Activated naive CD8-positive, alpha-beta T cell treated with anti-CD3 and anti-CD28 coated beads, Interleukin-2, amount 10 ng/mL, durations not matched to agents 7 days and 5 days (primary cell): ENCODE measurements at regions not wholly inside any gene's neighbourhood (a gene's known extent, or its start where the extent isn't known, plus 50 kb on each side); places are given as distances from the start of the nearest gene placed in this dataset.

ENCODE experiments used
- ATAC-seq: fragments of 150-1000 bp; cut with Tn5 transposase; one replicate; pipeline ENCODE4 v1.10.0; 2021; ENCODE audit warnings: low read depth, moderate library complexity
- POLR2A ChIA-PET: fragments of 350-600 bp; sonication (Branson Sonifier 250); formaldehyde crosslinking; loops from one replicate; lab custom pipeline; 2021; ENCODE audit warnings: antibody characterized with exemption; lab: Charles Lee
- DNase-seq: peaks from one replicate; pipeline ENCODE4 v3.0.0; 2021
- H3K27ac Mint-ChIP-seq: one replicate; pipeline ENCODE4 v1.8.0; 2022; ENCODE audit warnings: mild to moderate bottlenecking, mixed read lengths
- H3K27me3 Mint-ChIP-seq: one replicate; pipeline ENCODE4 v1.8.0; 2022; ENCODE audit warnings: mild to moderate bottlenecking, moderate library complexity, mixed read lengths
- H3K36me3 Mint-ChIP-seq: one replicate; pipeline ENCODE4 v1.8.0; 2021; ENCODE audit warnings: mild to moderate bottlenecking, mixed read lengths
- H3K4me1 Mint-ChIP-seq: one replicate; pipeline ENCODE4 v1.8.0; 2021; ENCODE audit warnings: mixed read lengths
- H3K4me3 Mint-ChIP-seq: one replicate; pipeline ENCODE4 v1.8.0; 2022; ENCODE audit warnings: mild to moderate bottlenecking, moderate library complexity, mixed read lengths
- H3K9me3 Mint-ChIP-seq: one replicate; pipeline ENCODE4 v1.8.0; 2021; ENCODE audit warnings: mixed read lengths

GRCh38 chr1:200354243-200354642 lies 55.6 kb downstream of the ZNF281 start:
- POLR2A ChIA-PET, result no interaction called here

GRCh38 chr1:200353232-200353631 lies 56.6 kb downstream of the ZNF281 start:
- POLR2A ChIA-PET, result no interaction called here
- no peak for DNase-seq
- Mint-ChIP-seq H3K4me1 (peaks cover 28% of the 10 kb centered on the region), H3K9me3 (no peaks in the 10 kb centered on the region), H3K4me3 (no peak overlapping the region), H3K27ac (peak overlapping the region; percentile 79), H3K36me3 (peaks cover 4% of the 10 kb centered on the region), H3K27me3 (no peaks in the 10 kb centered on the region)
- ATAC-seq, result no peak

More at GRCh38 chr1:200354243-200354642, 55.6 kb downstream of the ZNF281 start:
- no peak for DNase-seq
- Mint-ChIP-seq H3K36me3 (peaks cover 4% of the 10 kb centered on the region), H3K9me3 (no peaks in the 10 kb centered on the region), H3K4me3 (peak overlapping the region; percentile 12), H3K27me3 (no peaks in the 10 kb centered on the region), H3K27ac (no peak overlapping the region), H3K4me1 (peaks cover 28% of the 10 kb centered on the region)
- ATAC-seq, result peak; percentile 61

GRCh38 chr1:200351826-200352549 lies 57.8 kb downstream of the ZNF281 start:
- DNase-seq, result no peak
- peaks cover 4% of the 10 kb centered on the region for H3K36me3 Mint-ChIP-seq
- H3K27ac Mint-ChIP-seq, result peak overlapping the region; percentile 86
- peak overlapping the region; percentile 74 for H3K4me3 Mint-ChIP-seq
- H3K4me1 Mint-ChIP-seq, result peaks cover 28% of the 10 kb centered on the region
- H3K9me3 Mint-ChIP-seq, result no peaks in the 10 kb centered on the region
- peak; percentile 81 for ATAC-seq
- no peaks in the 10 kb centered on the region for H3K27me3 Mint-ChIP-seq
- POLR2A ChIA-PET, result no interaction called here

GRCh38 chr1:200351425-200351824 lies 58.4 kb downstream of the ZNF281 start:
- H3K36me3 Mint-ChIP-seq, result peaks cover 4% of the 10 kb centered on the region
- POLR2A ChIA-PET, result no interaction called here
- no peak for DNase-seq
- H3K4me3 Mint-ChIP-seq, result peak overlapping the region; percentile 5
- peaks cover 1% of the 10 kb centered on the region for H3K27me3 Mint-ChIP-seq
- ATAC-seq, result no peak
- no peaks in the 10 kb centered on the region for H3K9me3 Mint-ChIP-seq
- H3K27ac Mint-ChIP-seq, result peak overlapping the region; percentile 86
- H3K4me1 Mint-ChIP-seq, result peaks cover 28% of the 10 kb centered on the region

GRCh38 chr1:200346700-200347099 lies 63.1 kb downstream of the ZNF281 start:
- Mint-ChIP-seq H3K4me3 (no peak overlapping the region), H3K27ac (no peak overlapping the region), H3K27me3 (peaks cover 5% of the 10 kb centered on the region), H3K4me1 (peaks cover 13% of the 10 kb centered on the region), H3K9me3 (no peaks in the 10 kb centered on the region), H3K36me3 (peaks cover 3% of the 10 kb centered on the region)
- POLR2A ChIA-PET, result no interaction called here
- DNase-seq (no peak), ATAC-seq (no peak)

- no peak overlapping the region for H3K4me3 Mint-ChIP-seq
- H3K4me1 Mint-ChIP-seq, result peaks cover 6% of the 10 kb centered on the region
- no peak overlapping the region for H3K27ac Mint-ChIP-seq
- DNase-seq (no peak), ATAC-seq (no peak)
- no peaks in the 10 kb centered on the region for H3K36me3 Mint-ChIP-seq
- POLR2A ChIA-PET, result no interaction called here
- H3K9me3 Mint-ChIP-seq, result no peaks in the 10 kb centered on the region
- H3K27me3 Mint-ChIP-seq, result peaks cover 5% of the 10 kb centered on the region
Observed at GRCh38 chr1:200345520-200345919, 64.3 kb downstream of the ZNF281 start.

GRCh38 chr1:200343874-200344273 lies 66.0 kb downstream of the ZNF281 start:
- Mint-ChIP-seq H3K27me3 (peaks cover 5% of the 10 kb centered on the region), H3K4me1 (peaks cover 6% of the 10 kb centered on the region), H3K27ac (no peak overlapping the region), H3K9me3 (no peaks in the 10 kb centered on the region), H3K36me3 (no peaks in the 10 kb centered on the region), H3K4me3 (no peak overlapping the region)
- POLR2A ChIA-PET, result no interaction called here
- DNase-seq (no peak), ATAC-seq (peak; percentile 47)

- POLR2A ChIA-PET, result no interaction called here
- no peaks in the 10 kb centered on the region for H3K9me3 Mint-ChIP-seq
- H3K27ac Mint-ChIP-seq, result no peak overlapping the region
- H3K27me3 Mint-ChIP-seq, result peaks cover 5% of the 10 kb centered on the region
- ATAC-seq, result no peak
- H3K4me1 Mint-ChIP-seq, result peaks cover 13% of the 10 kb centered on the region
- peaks cover 2% of the 10 kb centered on the region for H3K36me3 Mint-ChIP-seq
- no peak for DNase-seq
- no peak overlapping the region for H3K4me3 Mint-ChIP-seq
Observed at GRCh38 chr1:200342511-200343311, 67.1 kb downstream of the ZNF281 start.

- no peak for ATAC-seq
- no peak overlapping the region for H3K4me3 Mint-ChIP-seq
- no peaks in the 10 kb centered on the region for H3K9me3 Mint-ChIP-seq
- POLR2A ChIA-PET, result interaction anchor here (0.6 to 0.9 kb wide), 2 partner anchors 10 to 36 kb away, joined by 3 to 4 read pairs; no protein-coding TSS in a partner anchor
- peaks cover 17% of the 10 kb centered on the region for H3K4me1 Mint-ChIP-seq
- H3K27me3 Mint-ChIP-seq, result no peaks in the 10 kb centered on the region
- no peak for DNase-seq
- peaks cover 2% of the 10 kb centered on the region for H3K36me3 Mint-ChIP-seq
- peak overlapping the region; percentile 84 for H3K27ac Mint-ChIP-seq
Observed at GRCh38 chr1:200338451-200338850, 71.4 kb downstream of the ZNF281 start.

- Mint-ChIP-seq H3K27me3 (no peaks in the 10 kb centered on the region), H3K9me3 (no peaks in the 10 kb centered on the region), H3K36me3 (peaks cover 2% of the 10 kb centered on the region), H3K27ac (peak overlapping the region; percentile 84), H3K4me1 (peaks cover 17% of the 10 kb centered on the region), H3K4me3 (peak overlapping the region; percentile 42)
- peak; percentile 58 for ATAC-seq
- no peak for DNase-seq
- POLR2A ChIA-PET, result interaction anchor here (0.9 kb wide), 1 partner anchor 36 kb away, joined by 3 read pairs; no protein-coding TSS in a partner anchor
Observed at GRCh38 chr1:200337831-200338230, 72.0 kb downstream of the ZNF281 start.

GRCh38 chr1:200337410-200337809 lies 72.4 kb downstream of the ZNF281 start:
- H3K4me3 Mint-ChIP-seq, result peak overlapping the region; percentile 42
- no peak for DNase-seq
- H3K4me1 Mint-ChIP-seq, result peaks cover 15% of the 10 kb centered on the region
- peaks cover 2% of the 10 kb centered on the region for H3K36me3 Mint-ChIP-seq
- no peaks in the 10 kb centered on the region for H3K27me3 Mint-ChIP-seq
- no peaks in the 10 kb centered on the region for H3K9me3 Mint-ChIP-seq
- H3K27ac Mint-ChIP-seq, result peak overlapping the region; percentile 84
- peak; percentile 29 for ATAC-seq
- POLR2A ChIA-PET, result no interaction called here

- POLR2A ChIA-PET, result no interaction called here
- H3K4me3 Mint-ChIP-seq, result no peak overlapping the region
- H3K4me1 Mint-ChIP-seq, result peaks cover 15% of the 10 kb centered on the region
- peaks cover 2% of the 10 kb centered on the region for H3K36me3 Mint-ChIP-seq
- no peaks in the 10 kb centered on the region for H3K9me3 Mint-ChIP-seq
- DNase-seq (no peak), ATAC-seq (no peak)
- H3K27me3 Mint-ChIP-seq, result no peaks in the 10 kb centered on the region
- peak overlapping the region; percentile 84 for H3K27ac Mint-ChIP-seq
Observed at GRCh38 chr1:200336901-200337391, 72.9 kb downstream of the ZNF281 start.

GRCh38 chr1:200336101-200336845 lies 73.6 kb downstream of the ZNF281 start:
- no peak for DNase-seq
- Mint-ChIP-seq H3K9me3 (no peaks in the 10 kb centered on the region), H3K27ac (no peak overlapping the region), H3K4me3 (no peak overlapping the region), H3K27me3 (no peaks in the 10 kb centered on the region), H3K4me1 (peaks cover 15% of the 10 kb centered on the region), H3K36me3 (peaks cover 2% of the 10 kb centered on the region)
- no peak for ATAC-seq
- POLR2A ChIA-PET, result no interaction called here
